ENCODE measurements at regions not wholly inside any gene's neighbourhood (a gene's known extent, or its start where the extent isn't known, plus 50 kb on each side); places are given as distances from the start of the nearest gene placed in this dataset.

GRCh38 chr2:123015186-123015585 lies 1009.9 kb upstream of the CNTNAP5 start:
- no peak for TF ChIP-seq CTCF (IDR thresholded peaks at IDR 0.05; ENCODE audit: low read depth, low read length)
- no peak for DNase-seq (ENCODE audit: low read depth, low spot score)
- in situ Hi-C loops (cut with HindIII; ENCODE audit: low sequenced_read_pairs) = no loop called here
- no peak overlapping the region for H3K4me3 ChIP-seq (ENCODE audit: low read depth, low read length)

- no peak overlapping the region for H3K4me3 ChIP-seq (ENCODE audit: low read depth, low read length)
- in situ Hi-C loops (cut with HindIII; ENCODE audit: low sequenced_read_pairs) = no loop called here
- DNase-seq (ENCODE audit: low read depth, low spot score) = no peak
- no peak for TF ChIP-seq CTCF (IDR thresholded peaks at IDR 0.05; ENCODE audit: low read depth, low read length)
These were observed 989.5 kb upstream of the CNTNAP5 start for GRCh38 chr2:123035541-123035940.

GRCh38 chr2:123036300-123036699 lies 988.8 kb upstream of the CNTNAP5 start:
- in situ Hi-C loops (cut with HindIII; ENCODE audit: low sequenced_read_pairs) = no loop called here
- no peak overlapping the region for H3K4me3 ChIP-seq (ENCODE audit: low read depth, low read length)
- no peak for TF ChIP-seq CTCF (IDR thresholded peaks at IDR 0.05; ENCODE audit: low read depth, low read length)
- DNase-seq (ENCODE audit: low read depth, low spot score) = no peak

GRCh38 chr2:123040506-123040905 lies 984.6 kb upstream of the CNTNAP5 start:
- no peak overlapping the region for H3K4me3 ChIP-seq (ENCODE audit: low read depth, low read length)
- in situ Hi-C loops (cut with HindIII; ENCODE audit: low sequenced_read_pairs) = no loop called here
- DNase-seq (ENCODE audit: low read depth, low spot score) = no peak
- no peak for TF ChIP-seq CTCF (IDR thresholded peaks at IDR 0.05; ENCODE audit: low read depth, low read length)

GRCh38 chr2:123043458-123043857 lies 981.6 kb upstream of the CNTNAP5 start:
- H3K4me3 ChIP-seq (ENCODE audit: low read depth, low read length) = no peak overlapping the region
- in situ Hi-C loops (cut with HindIII; ENCODE audit: low sequenced_read_pairs) = no loop called here
- DNase-seq (ENCODE audit: low read depth, low spot score) = no peak
- TF ChIP-seq CTCF (IDR thresholded peaks at IDR 0.05; ENCODE audit: low read depth, low read length) = no peak

- no peak overlapping the region for H3K4me3 ChIP-seq (ENCODE audit: low read depth, low read length)
- in situ Hi-C loops (cut with HindIII; ENCODE audit: low sequenced_read_pairs) = no loop called here
- no peak for DNase-seq (ENCODE audit: low read depth, low spot score)
- TF ChIP-seq CTCF (IDR thresholded peaks at IDR 0.05; ENCODE audit: low read depth, low read length) = no peak
These were observed 979.4 kb upstream of the CNTNAP5 start for GRCh38 chr2:123045713-123046112.

- no peak overlapping the region for H3K4me3 ChIP-seq (ENCODE audit: low read depth, low read length)
- DNase-seq (ENCODE audit: low read depth, low spot score) = no peak
- no peak for TF ChIP-seq CTCF (IDR thresholded peaks at IDR 0.05; ENCODE audit: low read depth, low read length)
- in situ Hi-C loops (cut with HindIII; ENCODE audit: low sequenced_read_pairs) = no loop called here
These were observed 977.9 kb upstream of the CNTNAP5 start for GRCh38 chr2:123047186-123047585.

All from astrocyte of the spinal cord (primary cell).